Prostate gland (tissue), 2 donors: ENCODE measurements at regions not wholly inside any gene's neighbourhood (a gene's known extent, or its start where the extent isn't known, plus 50 kb on each side); places are given as distances from the start of the nearest gene placed in this dataset.

Experiments used
- CTCF ChIP-seq, 4 experiments: fragments of 200-600 bp in 2 of 4; fragments of 450-650 bp in 2 of 4; sonication (generic) in 2 of 4; IDR thresholded peaks; 1 replicate in 3 of 4; 2 replicates in 1 of 4; pipeline ENCODE4 v1.5.1; 2016 to 2019; ENCODE audit warnings: antibody characterized with exemption in 4 of 4, mild to moderate bottlenecking in 2 of 4, moderate library complexity in 2 of 4
- POLR2A ChIP-seq: fragments of 450-650 bp; IDR thresholded peaks from one replicate; pipeline ENCODE4 v1.6.1; 2016; ENCODE audit warnings: antibody characterized with exemption, mild to moderate bottlenecking

DNA sequence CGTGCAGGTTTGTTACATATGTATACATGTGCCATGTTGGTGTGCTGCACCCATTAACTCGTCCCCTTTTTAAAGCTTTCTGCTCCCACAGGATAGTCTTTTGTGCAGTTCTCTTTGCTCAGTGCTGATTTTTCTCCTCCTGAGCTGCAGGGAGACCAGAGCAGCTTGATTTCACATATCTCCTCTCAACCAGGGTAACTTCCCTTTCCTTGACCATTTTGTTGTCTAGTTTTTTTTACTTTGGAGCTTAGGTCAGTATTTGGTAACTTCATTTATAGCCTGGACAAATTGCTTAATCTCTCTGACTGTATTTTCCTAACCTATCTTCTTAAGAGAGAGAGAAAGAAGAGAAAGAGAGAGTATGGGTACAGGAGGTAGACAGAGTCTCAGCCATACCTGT, 137.1 kb upstream of the ZNF366 start:
- no peak for TF ChIP-seq CTCF (IDR thresholded peaks at IDR 0.05)
- TF ChIP-seq POLR2A: no peak
